ENCODE measurements at regions not wholly inside any gene's neighbourhood (a gene's known extent, or its start where the extent isn't known, plus 50 kb on each side); places are given as distances from the start of the nearest gene placed in this dataset. TPM values are rescaled to one million over a fixed set of nuclear protein-coding genes. Genes with fewer than 3 reads are reported as not detected.

GRCh38 chr7:131272086-131272485, 55.6 kb upstream of the MKLN1 start:
- no peak for TF ChIP-seq CTCF (IDR thresholded peaks at IDR 0.05; ENCODE audit: insufficient read depth, low read depth, low read length)
- ChIA-PET CTCF (no interaction called here), POLR2A (no interaction called here)
- no peak for DNase-seq (ENCODE audit: low read depth)
- Histone ChIP-seq H3K27me3 (ENCODE audit: control insufficient read depth, insufficient read depth, low read length) (no peaks in the 10 kb centered on the region; the same call in 1 of the 2 replicates), H3K4me3 (ENCODE audit: low read depth, low read length) (no peak overlapping the region), H3K36me3 (ENCODE audit: control insufficient read depth, insufficient read depth, low read length) (no peaks in the 10 kb centered on the region)

- ChIA-PET CTCF (no interaction called here), POLR2A (interaction anchor here (0.7 kb wide), 1 partner anchor 206 kb away, joined by 8 read pairs; no protein-coding TSS in a partner anchor)
- TF ChIP-seq CTCF (IDR thresholded peaks at IDR 0.05; ENCODE audit: insufficient read depth, low read depth, low read length): no peak
Measured at GRCh38 chr7:131274986-131275385, 52.7 kb upstream of the MKLN1 start.

DNA sequence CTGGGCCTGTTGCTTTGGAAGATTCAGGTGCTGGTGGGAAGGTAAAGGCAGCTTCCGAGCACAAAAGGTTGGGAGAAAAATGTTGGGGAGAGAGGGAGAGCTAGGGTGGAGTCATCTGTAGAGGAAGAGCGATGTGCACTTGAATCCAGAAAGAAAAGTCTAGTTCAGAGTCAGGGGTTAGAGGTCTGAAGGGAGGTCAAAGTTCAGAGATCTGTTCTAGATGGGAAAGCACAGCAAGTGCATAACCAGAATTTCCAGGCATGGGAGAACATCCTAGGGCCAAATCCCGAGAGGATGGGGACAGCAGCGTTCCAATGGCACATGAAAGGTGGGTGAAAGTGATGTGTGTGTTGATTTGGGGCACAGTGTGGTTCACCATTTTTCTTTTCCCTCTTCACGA, 51.5 kb upstream of the MKLN1 start:
- H3K36me3 ChIP-seq (ENCODE audit: control insufficient read depth, insufficient read depth, low read length): no peaks in the 10 kb centered on the region
- POLR2A ChIA-PET: no interaction called here
- DNase-seq (ENCODE audit: low read depth): no peak
- no peak overlapping the region for H3K4me3 ChIP-seq (ENCODE audit: low read depth, low read length)
- TF ChIP-seq CTCF (IDR thresholded peaks at IDR 0.05; ENCODE audit: insufficient read depth, low read depth, low read length): no peak
- H3K27me3 ChIP-seq (ENCODE audit: control insufficient read depth, insufficient read depth, low read length): no peaks in the 10 kb centered on the region; the same call in 1 of the 2 replicates
- CTCF ChIA-PET: no interaction called here

More at GRCh38 chr7:131274986-131275385, 52.7 kb upstream of the MKLN1 start:
- no peak for DNase-seq (ENCODE audit: low read depth)
- H3K36me3 ChIP-seq (ENCODE audit: control insufficient read depth, insufficient read depth, low read length): no peaks in the 10 kb centered on the region
- no peaks in the 10 kb centered on the region; the same call in 1 of the 2 replicates for H3K27me3 ChIP-seq (ENCODE audit: control insufficient read depth, insufficient read depth, low read length)
- no peak overlapping the region for H3K4me3 ChIP-seq (ENCODE audit: low read depth, low read length)

- POLR2A ChIA-PET: no interaction called here
- no peaks in the 10 kb centered on the region for H3K36me3 ChIP-seq (ENCODE audit: control insufficient read depth, insufficient read depth, low read length)
- TF ChIP-seq CTCF (IDR thresholded peaks at IDR 0.05; ENCODE audit: insufficient read depth, low read depth, low read length): no peak
- H3K4me3 ChIP-seq (ENCODE audit: low read depth, low read length): no peak overlapping the region
- no peak for DNase-seq (ENCODE audit: low read depth)
- H3K27me3 ChIP-seq (ENCODE audit: control insufficient read depth, insufficient read depth, low read length): no peaks in the 10 kb centered on the region; the same call in 1 of the 2 replicates
- CTCF ChIA-PET: no interaction called here
Measured at GRCh38 chr7:131276748-131277147, 50.9 kb upstream of the MKLN1 start.

Small RNA genes in the stretch of these regions (small RNA-seq; reads per million reads assigned to genes)
- gene AC016831.3 (ENCODE audit: insufficient read length, low read depth, low replicate concordance) (not detected), gene RNU6-1010P (ENCODE audit: insufficient read length, low read depth, low replicate concordance) (not detected)

Data from BJ (cell line).